Adrenal gland (tissue), 5 donors: ENCODE measurements at regions not wholly inside any gene's neighbourhood (a gene's known extent, or its start where the extent isn't known, plus 50 kb on each side); places are given as distances from the start of the nearest gene placed in this dataset.

ENCODE experiments used
- CTCF ChIP-seq, 6 experiments: fragments of 450-650 bp in 4 of 6; fragments of 200-600 bp in 2 of 6; sonication (generic) in 1 of 6; IDR thresholded peaks; 1 replicate in 5 of 6; 2 replicates in 1 of 6; pipeline versions ENCODE4 v1.5.1 to v1.8.0; 2016 to 2021; ENCODE audit warnings: antibody characterized with exemption in 6 of 6, mild to moderate bottlenecking in 2 of 6, moderate library complexity in 1 of 6
- POLR2A ChIP-seq, 2 donors: fragments of 450-650 bp; IDR thresholded peaks; one replicate each; pipeline ENCODE4 v1.6.1; 2017; ENCODE audit warnings: antibody characterized with exemption in 2 of 2, mild to moderate bottlenecking in 2 of 2, moderate library complexity in 1 of 2
- donor health status: DM: no; HTN: no; CAD: no.

DNA sequence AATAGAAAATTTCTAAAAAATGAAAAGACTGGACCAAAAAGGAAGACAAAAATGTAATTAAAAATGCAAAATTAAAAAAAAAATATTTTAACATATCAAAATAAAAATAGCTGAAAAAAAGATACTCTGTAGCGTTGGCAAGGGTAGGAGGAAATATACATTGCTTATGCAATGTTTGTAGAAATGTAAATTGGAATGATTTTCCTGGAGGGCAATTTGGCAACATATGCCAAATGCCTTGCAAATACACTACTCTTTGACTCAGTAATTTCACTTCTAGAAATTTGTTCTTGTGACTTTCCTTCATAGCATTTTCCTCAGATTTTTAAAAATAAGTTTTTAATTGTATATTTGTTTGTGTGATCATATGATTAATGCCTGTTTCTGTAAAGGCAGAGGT, 296.6 kb downstream of the ZNF621 start:
- TF ChIP-seq CTCF (IDR thresholded peaks at IDR 0.05) (no peak), POLR2A (IDR thresholded peaks at IDR 0.05) (no peak)
